Ascending aorta (tissue), 2 donors: ENCODE measurements at regions not wholly inside any gene's neighbourhood (a gene's known extent, or its start where the extent isn't known, plus 50 kb on each side); places are given as distances from the start of the nearest gene placed in this dataset.

Experiments
- DNase-seq, 2 donors: peaks; one replicate each; pipeline ENCODE4 v3.0.0-alpha.2; 2019; ENCODE audit warnings: low spot score in 2 of 2
- H3K27ac ChIP-seq, 2 donors: fragments of 200-600 bp; sonication (generic); one replicate each; pipeline ENCODE4 v1.5.1; 2016 to 2017; ENCODE audit warnings: mild to moderate bottlenecking in 1 of 2
- H3K27me3 ChIP-seq: fragments of 200-600 bp; sonication (generic); one replicate; pipeline ENCODE4 v1.5.1; 2017
- H3K36me3 ChIP-seq, 2 donors: fragments of 200-600 bp; sonication (generic); one replicate each; pipeline ENCODE4 v1.5.1; 2016
- H3K4me1 ChIP-seq, 2 donors: fragments of 200-600 bp; sonication (generic); one replicate each; pipeline ENCODE4 v1.5.1; 2016 to 2017; ENCODE audit warnings: mild to moderate bottlenecking in 1 of 2
- H3K4me3 ChIP-seq, 2 donors: fragments of 200-600 bp; sonication (generic); one replicate each; pipeline ENCODE4 v1.5.1; 2016 to 2017; ENCODE audit warnings: mild to moderate bottlenecking in 1 of 2
- H3K9me3 ChIP-seq, 2 donors: fragments of 200-600 bp; sonication (generic); one replicate each; pipeline ENCODE4 v1.5.1; 2016
- CTCF ChIP-seq, 3 experiments: fragments of 200-600 bp in 2 of 3; fragments of 450-650 bp in 1 of 3; sonication (generic) in 2 of 3; IDR thresholded peaks; one replicate each; pipeline ENCODE4 v1.5.1; 2016 to 2019; ENCODE audit warnings: antibody characterized with exemption in 3 of 3, mild to moderate bottlenecking in 1 of 3, moderate library complexity in 1 of 3
- intact Hi-C: fragments of 100-400 bp; cut with DNase I; formaldehyde crosslinking; loops from one replicate; pipeline ENCODE4 v1.15.1; 2023

GRCh38 chr7:45460379-45460778, 113.8 kb upstream of the ADCY1 start:
- Histone ChIP-seq H3K4me3 (no peak overlapping the region), H3K27me3 (no peaks in the 10 kb centered on the region), H3K9me3 (no peaks in the 10 kb centered on the region), H3K36me3 (no peaks in the 10 kb centered on the region), H3K4me1 (no peaks in the 10 kb centered on the region), H3K27ac (no peak overlapping the region)
- no peak for DNase-seq
- TF ChIP-seq CTCF (IDR thresholded peaks at IDR 0.05) = no peak
- intact Hi-C loops = no loop called here

- no peaks in the 10 kb centered on the region for H3K4me1 ChIP-seq
- no peaks in the 10 kb centered on the region for H3K36me3 ChIP-seq
- intact Hi-C loops = no loop called here
- no peak for TF ChIP-seq CTCF (IDR thresholded peaks at IDR 0.05)
- no peak overlapping the region for H3K4me3 ChIP-seq
- H3K27ac ChIP-seq = no peak overlapping the region
- no peaks in the 10 kb centered on the region for H3K9me3 ChIP-seq
- DNase-seq = no peak
- H3K27me3 ChIP-seq = no peaks in the 10 kb centered on the region
Observed at GRCh38 chr7:45461026-45461425, 113.1 kb upstream of the ADCY1 start.

GRCh38 chr7:45469103-45469502, 105.1 kb upstream of the ADCY1 start:
- no peak for TF ChIP-seq CTCF (IDR thresholded peaks at IDR 0.05)
- Histone ChIP-seq H3K27me3 (no peaks in the 10 kb centered on the region), H3K9me3 (no peaks in the 10 kb centered on the region), H3K4me1 (no peaks in the 10 kb centered on the region), H3K4me3 (no peak overlapping the region), H3K27ac (no peak overlapping the region), H3K36me3 (no peaks in the 10 kb centered on the region)
- no peak for DNase-seq
- intact Hi-C loops = no loop called here

- TF ChIP-seq CTCF (IDR thresholded peaks at IDR 0.05) = no peak
- Histone ChIP-seq H3K4me3 (no peak overlapping the region), H3K27ac (no peak overlapping the region), H3K36me3 (no peaks in the 10 kb centered on the region), H3K4me1 (no peaks in the 10 kb centered on the region), H3K9me3 (no peaks in the 10 kb centered on the region), H3K27me3 (no peaks in the 10 kb centered on the region)
- no peak for DNase-seq
- intact Hi-C loops = no loop called here
Observed at GRCh38 chr7:45470031-45470430, 104.1 kb upstream of the ADCY1 start.

GRCh38 chr7:45479781-45480180, 94.4 kb upstream of the ADCY1 start:
- no peak for TF ChIP-seq CTCF (IDR thresholded peaks at IDR 0.05)
- intact Hi-C loops = no loop called here
- Histone ChIP-seq H3K27ac (no peak overlapping the region), H3K4me1 (no peaks in the 10 kb centered on the region), H3K36me3 (no peaks in the 10 kb centered on the region), H3K27me3 (no peaks in the 10 kb centered on the region), H3K4me3 (no peak overlapping the region), H3K9me3 (no peaks in the 10 kb centered on the region)
- no peak for DNase-seq

GRCh38 chr7:45482451-45482850, 91.7 kb upstream of the ADCY1 start:
- Histone ChIP-seq H3K4me1 (no peaks in the 10 kb centered on the region), H3K36me3 (no peaks in the 10 kb centered on the region), H3K27me3 (no peaks in the 10 kb centered on the region), H3K27ac (no peak overlapping the region), H3K4me3 (no peak overlapping the region), H3K9me3 (no peaks in the 10 kb centered on the region)
- intact Hi-C loops = no loop called here
- TF ChIP-seq CTCF (IDR thresholded peaks at IDR 0.05) = no peak
- DNase-seq = no peak
